Uterus (tissue), 2 donors: ENCODE measurements at regions not wholly inside any gene's neighbourhood (a gene's known extent, or its start where the extent isn't known, plus 50 kb on each side); places are given as distances from the start of the nearest gene placed in this dataset.

Source experiments
- POLR2A ChIP-seq, 2 donors: fragments of 450-650 bp; IDR thresholded peaks; one replicate each; pipeline ENCODE4 v1.6.1; 2016; ENCODE audit warnings: antibody characterized with exemption in 2 of 2, mild to moderate bottlenecking in 1 of 2, moderate library complexity in 1 of 2
- TF ChIP-seq, protein P1 (sequence below), 4 experiments: fragments of 200-600 bp in 2 of 4; fragments of 450-650 bp in 2 of 4; sonication (generic) in 2 of 4; IDR thresholded peaks; one replicate each; pipeline ENCODE4 v1.5.1; 2016 to 2019; ENCODE audit warnings: antibody characterized with exemption in 4 of 4, mild to moderate bottlenecking in 2 of 4, moderate library complexity in 1 of 4

DNA sequence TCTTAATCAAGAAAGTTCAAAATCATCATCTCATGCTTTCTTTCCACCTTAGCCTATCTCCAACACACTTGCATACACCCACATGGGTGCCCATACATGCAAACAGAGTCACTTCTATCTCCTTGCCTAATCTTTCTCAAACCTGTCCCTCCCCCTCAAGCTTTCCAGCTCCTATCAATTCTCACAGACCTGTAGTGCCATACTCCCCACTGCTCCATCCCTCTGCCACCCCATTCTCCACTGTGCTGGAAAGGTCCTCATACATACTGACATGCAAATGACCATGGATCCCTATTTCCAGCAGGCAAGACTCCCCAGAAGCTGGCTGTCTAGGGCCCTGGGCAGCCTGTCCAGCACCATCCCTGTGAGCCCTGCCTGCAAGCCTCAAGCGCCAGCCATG is 320.4 kb upstream of the CCL2 start:
- TF ChIP-seq, protein P1, sequence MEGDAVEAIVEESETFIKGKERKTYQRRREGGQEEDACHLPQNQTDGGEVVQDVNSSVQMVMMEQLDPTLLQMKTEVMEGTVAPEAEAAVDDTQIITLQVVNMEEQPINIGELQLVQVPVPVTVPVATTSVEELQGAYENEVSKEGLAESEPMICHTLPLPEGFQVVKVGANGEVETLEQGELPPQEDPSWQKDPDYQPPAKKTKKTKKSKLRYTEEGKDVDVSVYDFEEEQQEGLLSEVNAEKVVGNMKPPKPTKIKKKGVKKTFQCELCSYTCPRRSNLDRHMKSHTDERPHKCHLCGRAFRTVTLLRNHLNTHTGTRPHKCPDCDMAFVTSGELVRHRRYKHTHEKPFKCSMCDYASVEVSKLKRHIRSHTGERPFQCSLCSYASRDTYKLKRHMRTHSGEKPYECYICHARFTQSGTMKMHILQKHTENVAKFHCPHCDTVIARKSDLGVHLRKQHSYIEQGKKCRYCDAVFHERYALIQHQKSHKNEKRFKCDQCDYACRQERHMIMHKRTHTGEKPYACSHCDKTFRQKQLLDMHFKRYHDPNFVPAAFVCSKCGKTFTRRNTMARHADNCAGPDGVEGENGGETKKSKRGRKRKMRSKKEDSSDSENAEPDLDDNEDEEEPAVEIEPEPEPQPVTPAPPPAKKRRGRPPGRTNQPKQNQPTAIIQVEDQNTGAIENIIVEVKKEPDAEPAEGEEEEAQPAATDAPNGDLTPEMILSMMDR (IDR thresholded peaks at IDR 0.05) = no peak
- no peak for TF ChIP-seq POLR2A (IDR thresholded peaks at IDR 0.05)
